Liver (tissue), 7 donors: ENCODE measurements at regions not wholly inside any gene's neighbourhood (a gene's known extent, or its start where the extent isn't known, plus 50 kb on each side); places are given as distances from the start of the nearest gene placed in this dataset.

ENCODE experiments used
- DNase-seq: peaks from one replicate; pipeline ENCODE4 v3.0.0-alpha.2; 2017; ENCODE audit warnings: low spot score
- H3K27ac ChIP-seq, 2 donors: one replicate each; pipeline ENCODE4 v1.7.0; 2013; ENCODE audit warnings: inconsistent platforms in 2 of 2, low read length in 2 of 2, control low read depth in 1 of 2, low read depth in 1 of 2, mild to moderate bottlenecking in 1 of 2
- H3K27me3 ChIP-seq, 4 donors: one replicate each; pipeline versions ENCODE4 v1.6.1 to v1.7.0; 2013; ENCODE audit warnings: low read length in 3 of 4, inconsistent platforms in 1 of 4, mild to moderate bottlenecking in 1 of 4, moderate library complexity in 1 of 4; ENCODE audit not compliant: control insufficient read depth in 4 of 4, insufficient read depth in 4 of 4
- H3K36me3 ChIP-seq, 4 donors: one replicate each; pipeline versions ENCODE4 v1.6.1 to v1.7.0; 2013; ENCODE audit warnings: low read length in 3 of 4, mild to moderate bottlenecking in 3 of 4, low read depth in 1 of 4, moderate library complexity in 1 of 4; ENCODE audit not compliant: control insufficient read depth in 4 of 4, insufficient read depth in 3 of 4
- H3K4me1 ChIP-seq, 4 donors: one replicate each; pipeline versions ENCODE4 v1.6.1 to v1.7.0; 2013; ENCODE audit warnings: low read length in 3 of 4, mild to moderate bottlenecking in 3 of 4, moderate library complexity in 1 of 4; ENCODE audit not compliant: control insufficient read depth in 4 of 4, insufficient read depth in 4 of 4
- H3K4me3 ChIP-seq, 3 donors: one replicate each; pipeline versions ENCODE4 v1.6.1 to v1.7.0; 2013; ENCODE audit warnings: low read length in 3 of 3, control low read depth in 1 of 3, low read depth in 1 of 3, mild to moderate bottlenecking in 1 of 3
- H3K9ac ChIP-seq, 2 donors: one replicate each; pipeline ENCODE4 v1.7.0; 2013; ENCODE audit warnings: low read length in 2 of 2, mild to moderate bottlenecking in 2 of 2, moderate library complexity in 2 of 2, control low read depth in 1 of 2, low read depth in 1 of 2
- H3K9me3 ChIP-seq, 4 donors: one replicate each; pipeline versions ENCODE4 v1.6.1 to v1.7.0; 2013; ENCODE audit warnings: low read length in 3 of 4; ENCODE audit not compliant: control insufficient read depth in 4 of 4
- ATF3 ChIP-seq: IDR thresholded peaks from 2 replicates; pipeline ENCODE4 v1.6.1; 2016; ENCODE audit warnings: antibody characterized with exemption
- EGR1 ChIP-seq, 2 donors: IDR thresholded peaks; 2 replicates each; pipeline ENCODE4 v1.6.1; 2016 to 2018; ENCODE audit warnings: antibody characterized with exemption in 2 of 2, low read depth in 2 of 2
- FOXA1 ChIP-seq: IDR thresholded peaks from 2 replicates; pipeline ENCODE4 v1.6.1; 2016; ENCODE audit warnings: antibody characterized with exemption
- FOXA2 ChIP-seq: IDR thresholded peaks from 2 replicates; pipeline ENCODE4 v1.6.1; 2016; ENCODE audit warnings: antibody characterized with exemption
- HNF4A ChIP-seq, 2 donors: conservative IDR thresholded peaks; 2 replicates each; pipeline ENCODE4 v1.6.1; 2016; ENCODE audit warnings: antibody characterized with exemption in 2 of 2, mild to moderate bottlenecking in 2 of 2
- HNF4G ChIP-seq: IDR thresholded peaks from 2 replicates; pipeline ENCODE4 v1.6.1; 2016; ENCODE audit warnings: antibody characterized with exemption
- JUND ChIP-seq, 2 donors: IDR thresholded peaks; 2 replicates each; pipeline ENCODE4 v1.6.1; 2016; ENCODE audit warnings: antibody characterized with exemption in 2 of 2
- MAX ChIP-seq: IDR thresholded peaks from 2 replicates; pipeline ENCODE4 v1.6.1; 2016; ENCODE audit warnings: antibody characterized with exemption
- NR2F2 ChIP-seq: IDR thresholded peaks from 2 replicates; pipeline ENCODE4 v1.6.1; 2016; ENCODE audit warnings: antibody characterized with exemption
- RAD21 ChIP-seq, 2 donors: IDR thresholded peaks; 2 replicates each; pipeline ENCODE4 v1.6.1; 2016; ENCODE audit warnings: antibody characterized with exemption in 2 of 2, mild to moderate bottlenecking in 2 of 2
- REST ChIP-seq: IDR thresholded peaks from 2 replicates; pipeline ENCODE4 v1.6.1; 2016; ENCODE audit warnings: antibody characterized with exemption, mild to moderate bottlenecking
- RXRA ChIP-seq, 2 donors: IDR thresholded peaks; 2 replicates each; pipeline ENCODE4 v1.6.1; 2017 to 2018; ENCODE audit warnings: antibody characterized with exemption in 2 of 2, mild to moderate bottlenecking in 1 of 2
- SP1 ChIP-seq: IDR thresholded peaks from 2 replicates; pipeline ENCODE4 v1.6.1; 2018; ENCODE audit warnings: antibody characterized with exemption, mild to moderate bottlenecking
- TAF1 ChIP-seq: conservative IDR thresholded peaks from 2 replicates; pipeline ENCODE4 v1.6.1; 2016; ENCODE audit warnings: antibody characterized with exemption, mild to moderate bottlenecking
- YY1 ChIP-seq: IDR thresholded peaks from 2 replicates; pipeline ENCODE4 v1.6.1; 2016; ENCODE audit warnings: antibody characterized with exemption, mild to moderate bottlenecking
- ZBTB33 ChIP-seq: IDR thresholded peaks from 2 replicates; pipeline ENCODE4 v1.6.1; 2016; ENCODE audit warnings: antibody characterized with exemption
- WGBS: extraction: QIAGEN DNeasy Blood & Tissue Kit; methylation state at CpG from one replicate; pipeline ENCODE4 v1.1.7; 2013; 5-methylcytosine and 5-hydroxymethylcytosine counted together
- donor health status: healthy.
- donor health status: healthy.
- donor health status: healthy.
- donor health status: healthy.

GRCh38 chr2:126795656-126796055 is 103.0 kb upstream of the TEX51 start:
- Histone ChIP-seq H3K9ac (no peak overlapping the region), H3K36me3 (no peaks in the 10 kb centered on the region), H3K4me3 (no peak overlapping the region), H3K4me1 (no peaks in the 10 kb centered on the region), H3K9me3 (no peaks in the 10 kb centered on the region), H3K27me3 (peaks cover 0 to 7% (median 0%) of the 10 kb centered on the region in 4 donors), H3K27ac (no peak overlapping the region)
- peak; percentile 30 for DNase-seq
- 68% methylated on average over 8 of the region's 8 CpGs for WGBS
- TF ChIP-seq MAX = no peak
- TF ChIP-seq ATF3 = no peak
- no peak for TF ChIP-seq HNF4G
- no peak for TF ChIP-seq FOXA2
- TF ChIP-seq HNF4A (conservative IDR thresholded peaks at IDR 0.05) = no peak

- TF ChIP-seq FOXA1 (no peak), EGR1 (IDR thresholded peaks at IDR 0.05; ENCODE audit: low read depth in 2 of 2) (no peak), RXRA (IDR thresholded peaks at IDR 0.05) (no peak), MAX (no peak), RAD21 (IDR thresholded peaks at IDR 0.05) (no peak), SP1 (no peak), ZBTB33 (no peak), FOXA2 (no peak), HNF4A (conservative IDR thresholded peaks at IDR 0.05) (no peak), ATF3 (no peak), JUND (IDR thresholded peaks at IDR 0.05) (no peak)
- no peak overlapping the region for H3K9ac ChIP-seq
- peaks cover 0 to 7% (median 0%) of the 10 kb centered on the region in 4 donors for H3K27me3 ChIP-seq
- no peak overlapping the region for H3K27ac ChIP-seq
- H3K36me3 ChIP-seq = no peaks in the 10 kb centered on the region
- DNase-seq = no peak
- 89% methylated on average over 14 of the region's 14 CpGs for WGBS
- H3K4me3 ChIP-seq = no peak overlapping the region
- H3K4me1 ChIP-seq = no peaks in the 10 kb centered on the region
- no peaks in the 10 kb centered on the region for H3K9me3 ChIP-seq
Measured at GRCh38 chr2:126796931-126797621, 101.6 kb upstream of the TEX51 start.

GRCh38 chr2:126797622-126798275 is 100.9 kb upstream of the TEX51 start:
- Histone ChIP-seq H3K36me3 (no peaks in the 10 kb centered on the region), H3K4me1 (no peaks in the 10 kb centered on the region), H3K9me3 (no peaks in the 10 kb centered on the region), H3K27me3 (peaks cover 0 to 7% (median 0%) of the 10 kb centered on the region in 4 donors), H3K27ac (no peak overlapping the region), H3K4me3 (no peak overlapping the region), H3K9ac (no peak overlapping the region)
- WGBS = 85% methylated on average over 13 of the region's 13 CpGs
- DNase-seq = no peak
- TF ChIP-seq RAD21 (IDR thresholded peaks at IDR 0.05) (no peak), REST (no peak), NR2F2 (no peak), ZBTB33 (no peak), FOXA2 (no peak), RXRA (IDR thresholded peaks at IDR 0.05) (no peak), JUND (IDR thresholded peaks at IDR 0.05) (no peak), ATF3 (no peak), HNF4A (conservative IDR thresholded peaks at IDR 0.05) (no peak), YY1 (no peak), FOXA1 (no peak), MAX (no peak), SP1 (no peak), HNF4G (no peak), TAF1 (no peak)
